HG02973 (cell line): ENCODE measurements at regions not wholly inside any gene's neighbourhood (a gene's known extent, or its start where the extent isn't known, plus 50 kb on each side); places are given as distances from the start of the nearest gene placed in this dataset.

Source experiments
- ATAC-seq: cut with Tn5 transposase; IDR thresholded peaks from one replicate; pipeline ENCODE4 v1.9.1; 2021; ENCODE audit warnings: moderate library complexity; ENCODE audit not compliant: unreplicated experiment

- no peak for ATAC-seq
These were observed 196.0 kb upstream of the PAPPA start for GRCh38 chr9:115957585-115957984.

DNA sequence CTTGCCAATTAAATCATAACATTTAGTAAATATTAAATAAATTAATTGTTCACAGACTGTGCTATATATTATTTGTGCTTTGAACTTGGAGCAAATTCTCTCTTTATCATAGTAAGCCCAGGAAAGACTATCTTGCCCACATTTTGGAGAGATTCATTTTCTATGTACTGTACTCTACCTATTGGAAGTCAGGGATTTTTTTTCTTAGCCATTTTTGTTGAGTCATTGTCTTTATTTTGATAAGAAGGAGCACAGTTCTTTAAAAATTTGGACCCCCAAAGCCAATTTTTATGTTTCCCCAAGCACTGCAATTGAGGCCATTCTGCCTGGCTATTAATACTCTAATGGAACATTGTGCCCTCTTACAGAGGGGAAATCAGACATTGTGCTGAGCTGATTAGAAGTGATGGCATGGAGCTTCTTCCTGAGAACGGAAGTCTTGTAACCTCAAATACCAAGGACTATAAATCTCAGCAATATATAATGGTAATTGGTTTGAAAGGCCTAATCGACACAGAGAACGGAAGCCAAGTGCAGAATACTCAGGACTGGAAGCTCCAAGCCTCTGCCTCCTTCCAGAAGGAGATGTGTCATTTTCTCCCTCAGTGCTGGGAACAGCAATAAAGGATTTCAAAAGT is 188.8 kb upstream of the PAPPA start:
- ATAC-seq, result no peak

GRCh38 chr9:115966660-115967059 is 186.9 kb upstream of the PAPPA start:
- no peak for ATAC-seq

GRCh38 chr9:115969096-115969495 is 184.5 kb upstream of the PAPPA start:
- ATAC-seq, result no peak

GRCh38 chr9:115972362-115972761 is 181.2 kb upstream of the PAPPA start:
- no peak for ATAC-seq

DNA sequence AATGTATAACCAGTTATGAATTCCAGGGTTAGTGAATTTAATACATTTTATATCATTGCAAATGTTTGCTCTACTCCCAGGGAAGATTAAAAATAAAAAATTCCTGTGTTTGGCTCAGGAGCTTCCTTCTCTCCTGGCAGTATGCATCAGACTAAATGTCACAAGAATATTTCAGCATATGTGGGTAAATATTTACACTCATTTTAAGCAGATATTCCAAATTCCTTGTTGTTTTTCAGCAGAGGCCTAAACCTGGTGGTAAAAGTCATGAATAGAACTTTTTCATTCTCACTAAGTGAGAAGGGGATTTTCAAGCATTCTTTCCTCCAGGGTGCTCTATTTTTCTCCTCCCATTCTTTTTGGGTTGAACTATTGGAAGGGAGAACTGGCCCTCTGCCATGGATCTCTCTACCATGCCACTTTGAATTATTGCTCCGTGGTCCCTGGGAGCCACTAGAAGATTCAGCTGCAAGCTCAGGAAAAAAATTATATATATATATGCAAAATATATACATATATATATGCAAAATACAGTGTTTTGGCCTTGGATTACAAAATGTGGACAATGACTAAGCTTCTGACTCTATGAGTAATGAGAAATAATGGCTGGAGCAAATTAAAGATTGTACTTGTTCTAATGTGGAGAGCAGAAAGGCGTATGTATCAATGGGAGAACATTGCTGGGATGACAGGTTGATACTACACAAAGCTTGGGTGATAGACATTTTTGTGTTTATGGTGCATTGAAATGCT is 180.6 kb upstream of the PAPPA start:
- no peak for ATAC-seq

DNA sequence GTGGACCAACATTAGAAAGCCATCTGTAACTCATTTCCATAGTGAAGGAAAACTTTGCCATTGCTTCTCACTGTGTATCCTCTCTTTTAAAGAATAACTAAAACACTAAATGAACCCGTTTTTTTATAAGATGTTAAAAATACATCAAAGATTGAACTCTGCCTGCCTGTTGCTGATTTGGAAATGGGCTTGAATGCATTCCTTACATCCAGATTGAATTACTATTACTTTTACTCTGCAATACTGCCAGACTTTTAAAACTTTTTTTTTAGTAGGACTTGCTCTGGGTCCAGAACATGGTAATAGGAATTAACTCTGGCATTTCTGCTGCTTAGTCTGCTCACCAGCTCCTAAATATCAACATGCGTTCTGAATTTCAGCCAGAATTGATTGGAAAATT is 176.8 kb upstream of the PAPPA start:
- no peak for ATAC-seq

DNA sequence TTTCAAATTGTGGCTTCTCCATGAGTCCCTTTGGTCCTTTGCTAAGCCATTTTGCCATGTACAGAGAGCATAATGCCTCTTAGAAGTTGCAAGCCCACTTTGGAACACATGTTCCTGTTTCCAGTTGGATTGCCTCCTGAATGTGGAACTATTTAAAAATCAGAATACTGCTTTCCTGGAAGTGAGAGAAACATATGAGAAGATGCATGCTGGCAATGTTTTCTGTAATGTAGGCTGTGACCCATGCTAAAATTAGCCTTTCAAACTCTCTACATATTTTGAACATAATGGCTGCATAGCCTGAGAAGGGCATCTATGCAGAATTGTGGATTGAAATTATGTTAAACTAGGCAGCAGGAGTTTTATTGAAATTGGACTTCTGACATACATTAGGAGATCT is 175.5 kb upstream of the PAPPA start:
- ATAC-seq, result no peak

GRCh38 chr9:115978659-115979096 is 174.9 kb upstream of the PAPPA start:
- no peak for ATAC-seq

DNA sequence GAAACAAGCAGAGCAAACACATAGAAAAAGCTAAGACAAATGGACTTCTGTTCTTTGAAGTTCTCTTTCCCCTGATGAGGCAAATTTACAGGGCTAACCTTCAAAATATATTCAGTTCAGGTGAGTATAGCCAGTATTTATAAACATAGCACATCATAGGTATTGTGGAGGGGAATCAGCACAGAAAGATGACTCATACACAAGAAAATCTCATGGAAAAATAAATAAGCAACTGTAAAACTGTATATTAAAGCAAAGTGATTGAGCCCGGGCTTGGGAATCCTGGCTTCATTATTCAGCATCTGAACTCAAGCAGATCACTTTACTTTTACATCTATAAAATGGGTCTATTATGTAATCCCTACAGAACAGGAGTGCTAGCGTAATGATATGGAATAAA is 173.5 kb upstream of the PAPPA start:
- no peak for ATAC-seq

DNA sequence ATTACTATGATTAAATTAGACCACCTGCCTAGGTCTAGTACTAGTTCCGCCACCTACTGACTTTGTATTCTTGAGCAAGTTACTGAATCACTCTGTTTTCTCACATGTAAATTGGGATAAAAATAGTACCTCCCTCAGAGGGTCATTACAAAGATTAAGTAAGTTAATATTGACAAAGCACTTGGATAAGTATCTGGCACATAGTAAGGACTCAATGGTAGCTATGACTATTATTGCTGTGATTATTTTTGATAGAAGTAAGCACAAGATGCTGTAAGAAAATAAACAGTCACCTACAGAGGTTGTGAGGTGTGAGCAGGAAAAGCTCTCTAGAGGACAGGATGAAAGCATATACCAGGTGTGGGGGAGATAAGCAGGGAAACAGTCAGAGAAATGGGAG is 173.1 kb upstream of the PAPPA start:
- ATAC-seq, result no peak

DNA sequence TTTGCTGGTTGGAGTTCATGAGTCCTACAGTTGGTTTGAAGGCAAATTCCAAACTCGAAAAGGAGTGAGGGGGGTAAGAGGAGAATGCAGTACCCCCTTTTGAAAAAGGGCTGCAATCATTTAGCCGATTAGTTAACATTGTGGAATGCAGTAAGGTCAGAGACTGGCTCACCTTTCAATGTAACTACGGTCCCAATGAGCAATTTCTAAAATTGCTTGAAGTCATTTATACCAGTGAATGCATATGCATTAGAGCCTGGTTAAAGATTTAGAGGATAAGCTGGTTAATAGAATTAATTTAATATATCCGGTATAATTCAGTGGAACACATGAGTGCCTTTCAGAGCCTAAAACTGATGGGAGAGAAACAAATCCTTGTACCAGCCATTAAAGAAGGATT is 172.6 kb upstream of the PAPPA start:
- no peak for ATAC-seq

GRCh38 chr9:115983366-115983765 is 170.2 kb upstream of the PAPPA start:
- no peak for ATAC-seq

- no peak for ATAC-seq
These were observed 167.9 kb upstream of the PAPPA start for GRCh38 chr9:115985657-115986056.

DNA sequence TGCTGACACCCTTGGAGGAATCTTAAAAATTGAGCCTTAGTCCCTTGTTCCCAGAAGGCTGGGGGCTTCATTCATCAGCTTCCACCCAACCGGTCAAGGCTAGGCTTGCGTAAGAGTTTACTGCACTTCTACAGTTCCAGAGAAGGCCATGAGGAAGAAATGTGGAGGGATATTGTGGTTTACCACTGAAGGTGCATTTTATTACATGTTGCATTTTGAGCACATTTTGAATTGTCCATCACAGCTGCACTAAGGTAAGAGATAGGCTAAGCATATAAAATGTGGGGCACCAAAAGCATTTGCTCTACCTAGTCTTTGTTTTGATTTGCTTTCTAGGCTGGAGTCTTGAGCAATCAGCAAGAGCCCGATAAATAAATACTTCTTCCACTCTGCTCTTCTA is 167.1 kb upstream of the PAPPA start:
- no peak for ATAC-seq

DNA sequence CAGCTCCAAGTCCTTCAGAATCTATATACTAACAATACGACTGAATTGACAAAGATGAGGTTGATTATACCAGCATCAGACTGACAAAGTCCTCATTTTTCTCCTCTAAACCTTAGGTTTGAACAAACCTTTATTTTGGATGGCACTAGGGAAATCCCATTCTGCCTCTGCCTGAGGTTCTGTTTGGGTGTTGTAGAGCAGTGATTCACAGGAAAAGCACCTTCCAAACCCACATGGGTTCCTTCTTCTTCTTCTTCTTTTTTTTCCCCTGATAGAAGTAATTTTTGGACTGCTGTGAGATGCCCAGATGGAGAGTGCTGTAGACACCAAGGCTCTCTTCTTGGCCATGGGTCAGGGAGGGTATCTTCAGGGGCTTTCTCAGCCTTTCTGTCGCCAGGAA is 164.9 kb upstream of the PAPPA start:
- no peak for ATAC-seq

DNA sequence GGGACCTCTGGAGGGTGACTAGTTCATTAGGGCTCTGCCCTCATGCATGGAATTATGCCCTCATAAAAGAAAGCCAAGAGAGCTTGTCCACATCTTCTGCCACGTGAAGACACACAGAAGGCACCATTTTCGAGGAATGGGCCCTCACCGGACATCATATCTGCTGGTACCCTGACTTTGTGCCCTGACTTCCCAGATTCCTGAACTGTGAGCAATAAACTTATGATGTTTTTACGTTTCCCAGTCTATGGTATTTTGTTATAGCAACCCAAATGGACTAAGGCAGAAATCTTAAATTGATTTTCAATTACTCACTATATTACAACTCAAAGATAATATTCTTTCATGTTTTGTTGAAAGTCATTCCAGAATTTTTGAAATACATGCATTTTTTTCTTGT is 163.8 kb upstream of the PAPPA start:
- ATAC-seq, result no peak

DNA sequence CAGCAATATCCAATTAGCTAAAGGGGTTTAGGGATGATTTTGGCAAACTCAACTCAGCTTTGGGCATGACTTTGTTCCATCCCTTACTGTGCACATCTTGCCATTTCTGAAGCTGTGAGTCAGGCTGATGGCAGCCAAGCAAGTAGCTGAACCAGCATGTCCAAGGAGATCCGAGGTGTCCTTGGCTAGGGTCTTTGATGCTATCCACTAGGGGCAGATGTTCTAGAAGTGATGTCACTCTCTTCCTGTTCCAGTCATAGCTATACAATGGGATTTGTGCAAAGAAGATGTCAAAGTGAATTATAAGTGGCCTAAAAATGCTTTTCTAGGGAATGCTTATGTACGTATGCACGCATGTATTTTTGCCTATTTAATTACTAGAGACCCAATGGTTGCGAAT is 160.8 kb upstream of the PAPPA start:
- ATAC-seq, result no peak

GRCh38 chr9:115997923-115998322 is 155.7 kb upstream of the PAPPA start:
- no peak for ATAC-seq

- no peak for ATAC-seq
These were observed 154.9 kb upstream of the PAPPA start for GRCh38 chr9:115998666-115999065.

DNA sequence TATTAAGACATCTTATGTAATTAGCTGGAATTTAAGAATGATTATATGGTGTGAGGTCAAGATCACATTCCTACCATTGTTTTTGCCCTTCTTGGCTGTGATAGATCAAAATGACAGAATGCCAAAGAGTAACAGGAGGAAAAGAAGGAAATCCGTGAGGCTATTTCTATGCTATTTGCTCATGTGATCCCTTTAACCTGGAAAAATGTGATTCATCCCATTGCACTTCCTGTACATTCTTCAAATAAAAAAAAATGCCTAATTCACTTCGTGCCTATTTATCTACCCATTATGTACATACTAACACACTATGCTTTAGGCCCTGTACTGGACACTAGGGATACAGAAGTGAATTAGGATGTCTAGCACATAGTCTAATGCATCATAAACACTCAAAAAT is 154.1 kb upstream of the PAPPA start:
- no peak for ATAC-seq

GRCh38 chr9:116000748-116001329 is 152.8 kb upstream of the PAPPA start:
- peak; percentile 78 for ATAC-seq
